ENCODE measurements at regions not wholly inside any gene's neighbourhood (a gene's known extent, or its start where the extent isn't known, plus 50 kb on each side); places are given as distances from the start of the nearest gene placed in this dataset.
"Not testable (repeated sequence)": the region's sequence is repeated elsewhere in the genome, so short reads cannot be mapped to it uniquely, and the experiment has no call there.

DNA sequence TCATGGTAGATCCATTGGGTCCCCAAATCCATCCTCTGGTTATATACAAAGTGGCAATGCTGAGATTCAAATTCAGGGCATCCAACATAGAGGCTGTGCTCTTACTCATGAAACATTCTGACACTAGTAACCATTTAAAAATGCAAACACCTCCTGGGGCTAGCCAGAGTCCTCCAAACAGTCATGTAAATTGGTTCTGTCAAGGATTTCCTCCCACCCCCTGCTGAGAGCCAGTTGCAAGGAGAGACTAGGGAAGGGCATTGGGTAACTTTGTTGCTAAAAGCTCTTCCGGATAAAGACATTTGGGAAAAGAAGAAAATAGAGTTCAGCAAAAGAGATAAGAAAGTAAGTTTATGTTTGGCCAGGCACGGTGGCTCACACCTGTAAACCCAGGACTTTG lies 58.3 kb downstream of the ART5 start:
- DNase-seq (ENCODE audit: low read depth): not testable (repeated sequence)

DNA sequence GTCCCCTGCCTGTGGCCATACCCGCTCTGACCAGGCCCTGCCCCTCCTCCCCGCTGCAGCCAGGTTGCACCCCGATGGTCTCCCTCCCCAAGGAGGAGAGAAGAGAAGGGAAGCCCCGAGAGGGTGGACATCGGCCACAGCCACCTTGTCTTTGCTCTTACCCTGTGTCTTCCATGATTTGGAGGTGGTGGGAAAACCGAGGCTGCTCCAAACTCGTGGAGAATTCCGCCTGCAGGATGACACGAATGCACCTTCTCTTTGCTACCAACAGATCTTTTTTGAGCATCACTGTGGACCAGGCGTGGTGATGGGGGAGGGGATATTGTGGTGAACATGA lies 60.4 kb downstream of the ART5 start:
- DNase-seq (ENCODE audit: low read depth): not testable (repeated sequence)

DNA sequence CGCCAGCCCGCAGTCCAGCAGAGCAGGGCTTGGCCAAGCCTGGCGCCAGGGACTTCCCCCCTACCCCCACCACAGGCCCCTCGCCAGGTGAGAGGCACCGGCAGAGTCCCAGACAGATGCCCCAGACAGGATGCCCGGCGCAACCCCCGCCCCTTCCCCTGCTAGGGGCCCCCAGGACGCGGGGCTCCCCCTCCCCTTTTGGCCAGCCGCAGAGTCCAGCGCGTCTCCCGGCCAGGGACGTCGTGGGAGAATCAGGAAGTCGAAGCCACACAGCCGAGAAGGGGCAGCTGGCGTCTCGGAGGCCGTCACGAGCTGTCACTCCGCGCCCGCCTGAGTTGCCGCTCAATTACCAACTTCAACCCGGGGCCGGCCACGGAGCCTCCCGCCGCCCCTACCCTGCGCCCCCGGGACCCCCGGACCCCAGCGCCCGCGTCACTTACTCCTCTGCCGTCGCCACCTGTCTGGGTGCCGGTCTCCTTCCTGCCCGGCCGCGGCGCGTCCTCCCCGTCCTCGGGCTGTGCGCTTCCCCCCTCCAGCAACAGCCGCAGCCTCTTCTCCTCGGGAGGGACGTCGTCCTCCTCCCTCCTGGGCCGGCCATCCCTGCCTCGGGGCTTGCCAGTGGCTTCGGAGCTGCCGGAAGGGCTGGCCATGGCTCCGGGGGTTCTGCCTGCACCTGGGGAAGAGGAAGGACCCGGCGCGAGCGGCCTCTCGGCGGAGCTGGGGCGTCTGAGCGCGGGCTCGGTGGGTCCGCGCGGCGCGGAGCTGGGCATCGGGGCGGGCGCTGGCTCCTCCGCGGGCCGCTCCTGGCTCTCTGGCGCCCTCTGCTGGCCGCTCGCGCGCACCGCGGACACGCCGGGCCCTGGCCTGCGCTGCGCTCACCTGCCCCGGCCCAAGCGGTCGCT lies 61.1 kb downstream of the ART5 start:
- peak; percentile 38 for DNase-seq (ENCODE audit: low read depth)

DNA sequence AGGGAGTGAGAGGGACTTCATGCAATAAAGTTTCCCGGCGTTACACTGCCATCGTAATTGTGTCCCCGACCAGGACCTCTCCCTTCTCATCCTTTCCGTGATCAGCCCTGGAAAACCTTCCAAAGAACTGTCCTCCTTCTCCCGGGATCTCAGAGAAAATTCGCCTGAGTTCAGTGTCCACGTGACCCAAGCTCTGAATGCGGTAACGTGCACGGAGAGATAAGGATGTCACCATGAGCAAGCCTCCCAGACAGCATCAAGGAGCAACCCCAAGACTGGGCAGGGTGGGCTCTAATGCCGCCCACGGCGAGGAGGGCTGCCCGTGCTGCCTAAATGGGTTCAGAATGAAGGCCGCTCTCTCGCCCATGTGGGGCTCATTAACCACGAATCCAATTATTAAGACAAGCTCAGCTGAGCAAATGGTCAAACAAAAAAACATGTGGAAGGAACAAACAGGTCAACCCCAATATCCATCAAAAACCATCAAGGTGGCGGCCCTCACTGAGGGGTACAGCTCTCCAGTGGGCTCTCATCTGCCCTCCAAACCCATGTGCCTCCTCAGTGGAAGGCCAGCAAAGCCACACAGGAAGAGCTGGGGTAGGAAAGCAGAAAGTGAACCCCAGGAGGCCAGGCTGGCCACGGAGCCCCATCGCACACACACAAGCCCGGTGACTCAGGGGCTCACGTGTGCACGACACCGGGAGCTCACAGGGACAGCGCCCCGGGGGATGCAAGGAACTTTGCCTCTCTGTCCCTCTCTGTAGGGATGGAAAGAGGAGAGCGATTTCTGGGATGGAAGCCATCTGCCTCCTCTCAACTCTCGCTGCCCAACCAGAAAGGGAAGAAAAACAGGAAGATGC lies 62.0 kb downstream of the ART5 start:
- DNase-seq (ENCODE audit: low read depth): not testable (repeated sequence)

DNA sequence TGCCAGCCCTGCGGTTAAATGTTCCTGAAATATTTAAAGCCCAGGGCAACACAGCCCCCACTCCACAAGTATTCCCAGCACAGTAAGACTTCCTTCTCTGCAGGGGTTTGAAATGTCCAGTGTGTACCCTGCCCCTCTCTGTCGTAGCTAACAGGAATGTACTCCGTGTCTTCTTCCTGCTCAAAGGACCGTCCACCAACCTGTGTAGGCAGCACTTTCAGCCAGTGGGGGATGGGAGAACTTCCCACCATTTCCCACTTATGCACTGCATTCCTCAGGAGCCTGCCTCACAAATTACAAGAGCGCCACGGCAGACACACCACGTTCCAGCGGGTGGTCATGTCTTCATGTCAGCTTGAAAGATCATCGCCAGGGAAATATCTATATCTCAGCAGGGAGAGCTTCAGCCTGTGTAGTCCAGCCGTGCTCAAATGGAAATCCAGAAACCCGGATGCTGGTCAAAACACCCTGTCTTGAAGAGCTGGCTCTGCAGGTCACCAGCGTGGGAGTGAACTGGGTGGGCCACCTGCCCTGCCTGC lies 65.7 kb downstream of the ART5 start:
- DNase-seq (ENCODE audit: low read depth): not testable (repeated sequence)

DNA sequence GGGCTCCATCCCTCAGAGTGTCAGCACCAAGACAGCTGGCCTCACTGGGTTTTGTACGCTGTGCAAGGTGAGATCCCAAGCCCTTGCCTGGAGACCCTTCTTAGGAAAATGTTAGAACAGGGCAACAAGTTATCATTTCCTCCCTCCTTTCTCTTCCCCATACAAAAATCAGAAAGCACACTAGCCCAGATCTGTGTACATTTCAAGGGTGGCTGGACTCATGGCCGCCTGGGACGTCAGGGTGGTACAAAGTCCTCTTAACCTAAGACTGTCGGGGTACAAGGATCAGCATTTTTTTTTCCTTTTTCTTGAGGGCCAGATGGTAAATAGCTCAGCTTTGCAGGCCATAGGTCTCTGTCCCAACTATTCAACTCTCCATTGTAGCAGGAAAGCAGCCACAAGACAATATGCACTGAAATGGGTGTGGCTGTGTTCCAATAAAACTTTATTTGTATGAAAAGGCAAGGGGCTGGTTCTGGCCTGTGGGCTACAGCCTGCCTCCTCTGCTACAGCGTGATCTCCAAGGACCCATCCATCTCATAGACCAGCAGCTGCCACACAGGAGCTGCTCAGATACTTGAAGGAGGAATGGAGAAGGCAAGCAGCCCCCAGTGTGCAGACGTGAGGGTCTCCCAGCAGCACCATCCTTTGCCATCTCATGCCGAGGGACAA lies 68.7 kb downstream of the ART5 start:
- DNase-seq (ENCODE audit: low read depth): not testable (repeated sequence)

DNA sequence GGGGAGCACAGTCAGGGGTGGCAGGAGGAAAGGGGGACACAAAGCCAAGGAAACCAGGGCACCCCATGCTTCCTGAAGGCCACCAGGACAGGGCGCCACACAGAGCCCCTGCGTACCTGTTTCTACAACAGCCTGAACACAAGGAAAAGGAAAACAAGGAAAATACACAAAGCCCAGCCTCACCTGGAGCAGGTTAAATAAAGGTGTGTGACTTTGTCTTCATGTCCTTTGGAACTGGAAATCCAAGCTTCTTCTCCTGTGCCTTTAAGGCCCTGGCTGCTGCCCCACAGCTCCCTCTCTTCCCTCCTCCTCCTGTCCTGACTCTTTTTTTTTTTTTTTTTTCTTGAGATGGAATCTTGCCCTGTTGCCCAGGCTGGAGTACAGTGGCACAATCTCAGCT lies 70.0 kb downstream of the ART5 start:
- not testable (repeated sequence) for DNase-seq (ENCODE audit: low read depth)

DNA sequence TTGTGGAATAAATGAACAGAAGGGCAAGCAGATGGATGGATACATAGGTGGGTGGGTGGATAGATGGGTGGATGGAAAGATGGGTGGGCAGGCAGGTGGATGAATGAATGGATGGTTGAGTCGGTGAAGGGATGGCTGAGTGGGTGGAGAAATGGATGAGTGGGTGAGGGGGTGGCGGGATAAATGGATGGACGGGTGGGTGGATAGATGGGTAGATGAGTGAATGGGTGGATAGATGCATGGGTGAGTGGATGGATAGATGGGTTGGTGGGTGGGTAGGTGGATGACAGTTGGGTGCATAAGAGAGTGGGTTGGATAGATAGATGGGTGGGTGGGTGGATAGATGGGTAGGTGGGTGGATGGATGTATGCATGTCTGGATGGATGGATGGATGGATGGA lies 76.0 kb downstream of the ART5 start:
- DNase-seq (ENCODE audit: low read depth): not testable (repeated sequence)

DNA sequence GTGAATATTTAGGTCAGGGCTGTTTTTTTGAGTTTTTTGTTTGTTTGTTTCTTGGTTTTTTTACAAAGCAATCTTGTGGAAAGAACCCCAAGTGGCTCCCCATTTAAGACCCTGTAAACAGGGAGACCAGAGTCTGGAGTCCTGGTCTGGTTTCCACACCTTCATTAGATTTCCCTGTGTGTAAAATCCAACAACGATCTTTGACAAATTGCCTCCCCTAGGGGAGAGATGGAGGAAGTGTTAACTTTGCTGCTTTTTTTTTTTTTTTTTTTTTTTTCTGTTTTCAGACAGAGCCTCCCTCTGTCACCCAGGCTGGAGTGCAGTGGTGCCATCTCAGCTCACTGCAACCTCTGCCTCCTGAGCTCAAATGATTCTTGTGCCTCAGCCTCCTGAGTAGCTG lies 77.4 kb downstream of the ART5 start:
- DNase-seq (ENCODE audit: low read depth): not testable (repeated sequence)

DNA sequence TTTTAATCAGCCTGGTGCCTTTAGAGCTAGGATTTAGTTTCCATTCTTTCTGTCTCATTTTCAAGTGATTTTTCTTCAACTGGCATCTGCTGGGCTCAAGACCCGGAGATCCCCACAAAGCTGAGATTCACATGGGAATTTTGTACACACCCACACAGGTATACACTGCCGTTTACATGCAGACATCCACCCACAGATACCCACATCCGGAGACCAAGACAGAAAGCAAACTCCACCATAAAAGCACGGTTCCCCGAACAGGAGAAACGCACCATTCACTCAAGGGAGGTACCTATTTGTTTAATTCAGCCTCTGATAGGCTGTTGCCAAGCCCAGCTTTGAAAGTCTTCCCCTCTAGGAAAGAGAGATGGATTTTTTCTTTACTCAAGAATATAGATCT lies 87.2 kb downstream of the ART5 start:
- not testable (repeated sequence) for DNase-seq (ENCODE audit: low read depth)

DNA sequence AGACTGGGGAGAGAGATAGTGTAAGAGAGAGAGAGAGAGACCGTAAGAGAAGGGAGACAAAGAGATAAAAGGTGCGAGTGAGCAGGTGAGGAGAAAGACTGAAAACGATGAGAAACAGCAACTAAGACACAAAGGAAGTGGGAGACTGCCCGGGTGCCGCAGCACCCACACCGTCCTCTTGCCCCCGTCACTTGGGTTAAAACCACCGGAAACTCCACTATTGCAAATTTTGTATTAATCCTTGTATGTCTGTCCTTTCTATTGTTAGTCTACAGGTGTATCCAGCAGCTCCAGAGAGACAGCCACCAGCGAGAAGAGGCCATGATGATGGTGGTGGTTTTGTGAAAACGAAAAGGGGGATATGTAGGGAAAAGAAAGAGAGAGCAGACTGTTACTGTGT lies 96.8 kb downstream of the ART5 start:
- not testable (repeated sequence) for DNase-seq (ENCODE audit: low read depth)

DNA sequence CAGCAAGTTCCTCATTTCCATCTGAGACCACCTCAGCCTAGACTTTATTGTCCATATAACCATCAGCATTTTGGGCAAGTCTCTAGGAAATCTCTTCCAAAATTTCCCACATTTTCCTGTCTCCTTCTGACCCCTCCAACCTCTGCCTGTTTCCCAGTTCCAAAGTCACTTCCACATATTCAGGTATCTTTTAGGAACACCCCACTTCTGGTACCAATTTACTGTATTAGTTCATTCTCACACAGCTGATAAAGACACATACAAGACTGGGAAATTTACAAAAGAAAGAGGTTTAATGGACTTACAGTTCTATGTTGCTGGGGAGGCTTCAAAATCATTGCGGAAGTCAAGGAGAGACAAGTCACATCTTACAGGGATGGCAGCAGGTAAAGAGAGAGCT lies 103.6 kb downstream of the ART5 start:
- not testable (repeated sequence) for DNase-seq (ENCODE audit: low read depth)

DNA sequence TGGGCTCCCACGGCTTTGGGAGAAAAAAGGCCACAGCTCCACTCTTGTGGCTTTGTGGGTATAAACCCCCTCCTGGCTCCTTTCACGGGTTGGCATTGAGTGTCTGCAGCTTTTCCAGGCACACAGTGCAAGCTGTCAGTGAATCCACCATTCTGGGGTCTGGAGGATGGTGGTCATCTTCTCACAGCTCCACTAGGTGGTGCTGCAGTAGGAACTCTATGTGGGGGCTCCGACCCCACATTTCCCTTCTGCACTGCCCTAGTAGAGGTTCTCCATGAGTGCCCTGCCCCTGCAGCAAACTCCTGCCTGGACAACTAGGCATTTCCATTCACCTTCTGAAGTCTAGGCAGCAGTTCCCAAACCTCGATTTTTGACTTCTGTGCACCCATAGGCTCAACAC lies 104.5 kb downstream of the ART5 start:
- DNase-seq (ENCODE audit: low read depth): not testable (repeated sequence)

DNA sequence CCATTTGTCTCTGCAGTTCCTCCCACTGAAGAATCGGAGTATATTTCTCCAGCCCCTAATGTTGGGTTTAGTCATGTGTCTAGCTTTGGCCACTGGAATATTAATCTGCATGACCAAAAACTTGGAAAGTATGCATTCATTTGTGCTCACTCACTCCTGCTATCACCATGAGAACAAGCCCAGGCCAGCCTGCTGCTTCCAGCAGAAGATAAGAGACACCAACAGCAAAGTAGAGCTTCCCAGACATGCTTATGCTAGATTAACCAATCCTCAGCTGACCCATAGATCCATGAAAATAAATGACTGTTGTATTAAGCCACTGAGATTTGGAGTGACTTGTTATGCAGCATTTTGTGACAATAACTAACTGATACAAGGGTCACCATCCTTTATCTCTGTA lies 108.8 kb downstream of the ART5 start:
- not testable (repeated sequence) for DNase-seq (ENCODE audit: low read depth)

DNA sequence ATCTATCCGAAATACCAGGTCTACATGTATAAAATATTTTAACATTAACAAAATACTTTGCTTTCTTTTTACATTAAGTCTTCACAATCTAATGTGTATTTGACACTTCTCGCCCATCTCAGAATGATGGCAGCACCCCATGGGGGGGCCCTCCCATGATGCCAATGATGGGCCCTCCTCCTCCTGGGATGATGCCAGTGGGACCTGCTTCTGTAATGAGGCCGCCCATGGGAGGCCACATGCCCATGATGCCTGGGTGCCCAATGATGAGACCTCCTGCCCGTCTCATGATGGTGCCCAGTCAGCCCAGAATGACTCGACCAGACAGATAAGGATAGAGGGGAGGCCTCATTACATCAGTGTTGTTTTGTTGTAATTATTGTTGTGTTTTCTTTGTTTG lies 110.5 kb downstream of the ART5 start:
- not testable (repeated sequence) for DNase-seq (ENCODE audit: low read depth)

DNA sequence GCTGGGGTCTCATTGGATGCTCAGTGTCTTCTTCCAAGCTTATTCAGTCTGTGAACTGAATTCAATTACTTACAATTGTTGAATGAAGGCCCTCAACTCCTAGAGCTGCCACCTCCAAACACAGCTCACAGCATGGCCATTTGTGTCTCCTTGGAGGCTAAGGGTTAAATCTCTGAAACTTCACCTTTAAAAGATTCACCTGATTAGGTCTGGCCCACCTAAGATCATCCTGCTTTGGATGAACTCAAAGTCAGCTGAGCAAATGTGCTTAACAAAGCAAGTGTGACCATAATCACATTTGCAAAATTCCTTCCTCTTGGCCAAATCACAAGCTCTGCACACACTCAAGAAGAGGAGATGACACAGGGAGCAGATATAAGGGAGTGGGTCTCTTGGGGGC lies 118.2 kb downstream of the ART5 start:
- not testable (repeated sequence) for DNase-seq (ENCODE audit: low read depth)

DNA sequence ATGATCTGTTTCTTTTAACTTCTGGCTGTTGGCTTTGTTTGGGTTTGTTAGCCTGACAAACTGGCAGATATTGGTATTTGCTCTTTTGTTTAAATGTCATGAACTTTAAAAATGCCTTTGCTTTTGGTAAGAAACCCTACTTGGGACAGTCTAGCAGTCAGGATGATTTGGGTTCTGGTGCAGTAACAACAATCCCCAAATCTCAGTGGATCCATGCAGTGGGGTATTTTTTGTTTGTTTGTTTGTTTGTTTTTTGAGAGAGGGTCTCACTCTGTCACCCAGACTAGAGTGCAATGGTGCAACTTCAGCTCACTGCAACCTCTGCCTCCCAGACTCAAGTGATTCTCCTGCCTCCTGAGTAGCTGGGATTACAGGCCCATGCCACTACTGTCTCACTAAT lies 120.9 kb downstream of the ART5 start:
- not testable (repeated sequence) for DNase-seq (ENCODE audit: low read depth)

DNA sequence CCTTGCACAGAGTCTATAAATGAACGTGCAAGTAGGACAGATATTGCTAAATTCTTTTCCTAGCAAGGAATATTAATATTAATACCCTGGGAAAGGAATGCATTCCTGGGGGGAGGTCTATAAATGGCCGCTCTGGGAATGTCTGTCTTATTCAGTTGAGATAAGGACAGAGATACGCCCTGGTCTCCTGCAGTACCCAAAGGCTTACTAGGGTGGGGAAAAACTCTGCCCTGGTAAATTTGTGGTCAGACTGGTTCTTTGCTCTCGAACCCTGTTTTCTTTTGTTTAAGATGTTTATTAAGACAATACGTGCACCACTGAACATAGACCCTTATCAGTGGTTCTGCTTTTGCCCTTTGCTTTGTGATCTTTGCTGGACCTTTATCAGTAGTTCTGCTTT lies 122.0 kb downstream of the ART5 start:
- not testable (repeated sequence) for DNase-seq (ENCODE audit: low read depth)

DNA sequence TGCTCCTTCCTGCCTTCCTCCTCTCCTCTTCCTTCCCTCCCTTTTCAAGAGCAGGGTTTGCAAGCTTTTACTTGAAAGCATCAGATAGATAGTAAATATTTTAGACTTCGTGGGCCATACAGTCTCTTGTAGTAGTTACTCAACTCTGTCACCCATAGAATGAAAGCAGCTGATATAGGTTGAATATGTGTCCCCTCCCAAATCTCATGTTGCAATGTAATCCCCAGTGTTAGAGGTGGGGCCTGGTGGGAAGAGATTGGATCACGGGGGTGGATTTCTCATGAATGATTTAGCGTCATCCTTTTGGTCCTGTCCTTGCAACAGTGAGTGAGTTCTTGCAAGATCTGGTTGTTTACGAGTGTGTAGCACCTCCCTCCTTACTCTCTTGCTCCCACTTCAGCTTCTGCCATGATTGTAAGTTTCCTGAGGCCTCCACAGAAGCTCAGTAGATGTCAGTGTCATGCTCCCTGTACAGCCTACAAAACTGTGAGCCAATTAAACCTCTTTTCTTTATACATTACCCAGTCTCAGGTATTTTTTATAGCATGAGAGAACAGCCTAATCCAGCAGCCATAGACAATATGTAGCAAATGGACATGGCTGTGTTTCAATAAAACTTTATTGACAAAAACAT lies 124.7 kb downstream of the ART5 start:
- not testable (repeated sequence) for DNase-seq (ENCODE audit: low read depth)

DNA sequence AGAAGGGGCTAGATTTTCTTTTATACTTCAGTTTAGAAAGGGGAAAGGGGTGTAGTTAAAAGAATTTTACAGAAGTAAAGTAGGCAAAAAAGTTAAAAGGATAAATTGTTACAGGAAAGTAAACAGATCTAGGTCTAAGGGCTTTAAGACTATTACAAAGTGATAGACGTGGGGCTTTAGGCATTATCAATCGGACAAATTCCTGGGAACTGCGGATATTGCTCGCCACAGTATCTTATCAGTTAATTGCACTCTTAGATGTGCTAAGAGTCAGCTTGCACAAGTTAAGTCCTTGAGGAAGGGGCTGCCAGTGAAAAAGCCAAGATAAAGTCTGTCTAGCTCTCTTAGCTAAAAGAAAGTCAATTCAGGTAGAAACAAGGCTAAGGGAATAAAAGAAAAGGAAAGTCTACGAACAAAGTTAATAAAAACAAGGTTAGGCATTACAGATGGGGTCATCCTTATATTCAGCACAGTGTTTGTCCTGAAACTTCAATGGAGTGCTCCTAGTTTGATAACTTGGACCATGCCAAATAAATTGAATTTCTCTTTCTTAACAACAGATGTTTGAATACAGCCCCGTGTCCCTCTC lies 125.4 kb downstream of the ART5 start:
- DNase-seq (ENCODE audit: low read depth): not testable (repeated sequence)

All from HT1080 (cell line).